AG10803 (cell line): ENCODE measurements at regions not wholly inside any gene's neighbourhood (a gene's known extent, or its start where the extent isn't known, plus 50 kb on each side); places are given as distances from the start of the nearest gene placed in this dataset.

ENCODE experiments used
- DNase-seq: peaks from one replicate; pipeline ENCODE4 v3.0.0; 2010; ENCODE audit warnings: low read depth
- H3K4me3 ChIP-seq: 2 replicates; pipeline ENCODE4 v1.5.1; 2011; ENCODE audit warnings: mild to moderate bottlenecking, low read length, control low read depth
- TF ChIP-seq, protein P1 (sequence below): conservative IDR thresholded peaks from 2 replicates; pipeline ENCODE4 v1.5.1; 2011; ENCODE audit warnings: mild to moderate bottlenecking, low read length, control low read depth, inconsistent platforms

DNA sequence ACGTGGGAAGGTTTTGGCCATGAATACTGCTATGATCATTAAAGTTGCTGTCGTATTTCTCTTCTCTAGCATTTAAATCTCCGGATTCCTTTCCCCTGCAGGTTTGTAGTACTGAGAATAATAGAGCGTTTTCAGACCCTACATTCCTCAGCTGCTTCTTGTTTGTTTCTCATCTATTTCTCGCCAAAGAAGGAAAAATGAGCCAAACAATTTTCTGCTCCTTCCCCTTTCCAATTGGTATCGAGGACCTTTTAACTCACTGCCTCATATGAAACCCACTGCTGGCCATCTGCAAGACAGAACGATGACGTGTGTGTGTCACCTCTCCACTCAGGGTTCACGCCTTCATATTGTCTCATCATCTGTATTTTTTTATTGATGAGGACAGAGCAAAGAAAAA lies 689.4 kb upstream of the WWC1 start:
- no peak overlapping the region for H3K4me3 ChIP-seq
- DNase-seq: peak; percentile 82
- TF ChIP-seq, protein P1, sequence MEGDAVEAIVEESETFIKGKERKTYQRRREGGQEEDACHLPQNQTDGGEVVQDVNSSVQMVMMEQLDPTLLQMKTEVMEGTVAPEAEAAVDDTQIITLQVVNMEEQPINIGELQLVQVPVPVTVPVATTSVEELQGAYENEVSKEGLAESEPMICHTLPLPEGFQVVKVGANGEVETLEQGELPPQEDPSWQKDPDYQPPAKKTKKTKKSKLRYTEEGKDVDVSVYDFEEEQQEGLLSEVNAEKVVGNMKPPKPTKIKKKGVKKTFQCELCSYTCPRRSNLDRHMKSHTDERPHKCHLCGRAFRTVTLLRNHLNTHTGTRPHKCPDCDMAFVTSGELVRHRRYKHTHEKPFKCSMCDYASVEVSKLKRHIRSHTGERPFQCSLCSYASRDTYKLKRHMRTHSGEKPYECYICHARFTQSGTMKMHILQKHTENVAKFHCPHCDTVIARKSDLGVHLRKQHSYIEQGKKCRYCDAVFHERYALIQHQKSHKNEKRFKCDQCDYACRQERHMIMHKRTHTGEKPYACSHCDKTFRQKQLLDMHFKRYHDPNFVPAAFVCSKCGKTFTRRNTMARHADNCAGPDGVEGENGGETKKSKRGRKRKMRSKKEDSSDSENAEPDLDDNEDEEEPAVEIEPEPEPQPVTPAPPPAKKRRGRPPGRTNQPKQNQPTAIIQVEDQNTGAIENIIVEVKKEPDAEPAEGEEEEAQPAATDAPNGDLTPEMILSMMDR: no peak

DNA sequence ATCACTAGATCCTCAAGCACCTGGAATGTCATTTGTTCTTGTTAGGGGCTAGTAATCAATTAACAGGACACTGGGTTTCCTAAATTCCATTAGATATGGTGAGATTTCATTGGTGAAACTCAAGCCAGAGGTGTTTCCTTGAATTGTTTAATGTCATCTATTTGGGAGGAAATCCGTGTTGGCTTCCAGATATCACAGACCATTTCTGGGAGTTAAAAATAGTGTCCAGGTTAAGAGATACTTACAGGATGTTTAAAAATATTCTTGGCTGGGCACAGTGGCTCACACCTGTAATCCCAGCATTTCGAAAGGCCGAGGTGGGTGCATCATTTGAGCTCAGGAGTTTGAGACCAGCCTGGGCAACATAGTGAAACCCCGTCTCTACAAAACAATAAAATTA lies 688.3 kb upstream of the WWC1 start:
- TF ChIP-seq, protein P1: no peak
- H3K4me3 ChIP-seq: no peak overlapping the region
- no peak for DNase-seq

DNA sequence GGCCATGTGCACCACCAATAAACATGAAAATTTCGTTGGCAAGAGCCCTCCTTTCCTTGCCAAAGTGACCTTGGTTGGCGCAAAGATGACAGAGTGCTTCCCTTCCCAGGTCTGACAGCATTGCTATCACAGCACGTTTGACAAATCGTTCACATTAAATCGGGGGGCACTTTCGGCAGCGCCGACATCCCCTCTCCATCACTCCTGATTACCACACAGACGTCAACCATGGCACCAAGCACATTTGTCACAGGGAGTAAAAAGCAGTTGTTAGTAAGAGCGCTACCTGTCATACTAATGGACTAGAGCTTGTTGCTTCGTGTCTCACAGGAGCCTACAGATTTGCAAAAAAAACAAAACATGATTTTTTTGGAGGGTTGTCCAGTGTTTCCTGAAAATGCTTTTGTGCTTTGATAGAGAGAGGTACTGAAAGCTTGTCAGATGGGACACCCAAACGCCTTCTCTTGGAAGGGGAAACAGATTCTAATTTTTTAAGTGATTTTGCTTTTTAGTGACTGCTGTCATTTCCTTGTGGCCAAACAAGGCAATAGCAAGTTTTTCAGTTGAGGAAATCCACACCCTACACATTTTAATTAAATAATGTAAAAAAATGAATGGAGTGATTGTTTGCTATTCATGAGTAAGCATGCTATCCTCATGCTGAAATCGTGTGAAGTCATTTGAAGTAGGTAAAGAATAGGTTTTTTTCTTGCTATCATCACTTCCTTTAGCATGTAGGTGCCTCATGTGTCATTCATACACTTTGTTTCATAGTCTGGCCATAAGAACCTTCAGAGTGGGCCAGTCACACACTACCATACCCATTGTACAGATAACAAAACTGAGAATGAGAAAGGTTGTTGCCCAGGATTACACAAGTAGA lies 682.8 kb upstream of the WWC1 start:
- TF ChIP-seq, protein P1: 0 out of 2 replicates have a peak, but pooled peaks have one; percentile 10
- no peak overlapping the region for H3K4me3 ChIP-seq
- DNase-seq: no peak

DNA sequence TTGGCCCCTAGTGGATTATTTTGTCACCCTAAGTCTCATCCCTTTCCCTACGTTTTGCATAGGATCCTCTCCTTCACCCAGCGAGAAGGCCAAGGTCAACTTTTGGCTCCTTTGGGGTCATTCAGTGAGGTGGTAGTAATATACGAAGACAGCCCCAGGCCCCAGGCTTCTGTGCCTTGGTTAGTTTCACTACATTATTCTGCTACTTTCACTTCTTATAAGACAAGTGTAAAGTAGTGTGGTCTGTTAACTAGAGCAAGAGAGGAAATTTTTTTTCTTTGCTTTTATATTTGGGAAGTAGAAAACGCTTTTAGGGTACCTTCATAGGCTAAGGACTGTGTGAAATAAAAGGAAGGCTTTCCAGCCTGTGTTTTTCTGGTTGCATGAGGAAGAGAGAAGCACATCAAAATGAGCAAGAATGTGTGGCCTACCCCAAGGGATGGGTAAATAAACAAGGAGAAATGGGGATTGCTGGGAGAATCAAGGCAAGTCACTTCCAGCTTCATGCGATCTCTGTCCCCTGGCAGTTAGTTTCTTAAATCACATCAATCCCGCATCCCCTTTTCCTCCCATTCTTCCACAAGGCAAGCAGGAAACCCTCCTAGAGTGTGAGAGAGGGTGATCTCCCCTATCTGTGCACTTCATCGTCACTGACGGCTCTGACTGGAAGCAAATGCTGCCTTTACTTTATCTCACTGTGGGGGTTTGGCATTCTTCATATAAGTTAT lies 677.0 kb upstream of the WWC1 start:
- DNase-seq: no peak
- no peak overlapping the region for H3K4me3 ChIP-seq
- TF ChIP-seq, protein P1: no peak

DNA sequence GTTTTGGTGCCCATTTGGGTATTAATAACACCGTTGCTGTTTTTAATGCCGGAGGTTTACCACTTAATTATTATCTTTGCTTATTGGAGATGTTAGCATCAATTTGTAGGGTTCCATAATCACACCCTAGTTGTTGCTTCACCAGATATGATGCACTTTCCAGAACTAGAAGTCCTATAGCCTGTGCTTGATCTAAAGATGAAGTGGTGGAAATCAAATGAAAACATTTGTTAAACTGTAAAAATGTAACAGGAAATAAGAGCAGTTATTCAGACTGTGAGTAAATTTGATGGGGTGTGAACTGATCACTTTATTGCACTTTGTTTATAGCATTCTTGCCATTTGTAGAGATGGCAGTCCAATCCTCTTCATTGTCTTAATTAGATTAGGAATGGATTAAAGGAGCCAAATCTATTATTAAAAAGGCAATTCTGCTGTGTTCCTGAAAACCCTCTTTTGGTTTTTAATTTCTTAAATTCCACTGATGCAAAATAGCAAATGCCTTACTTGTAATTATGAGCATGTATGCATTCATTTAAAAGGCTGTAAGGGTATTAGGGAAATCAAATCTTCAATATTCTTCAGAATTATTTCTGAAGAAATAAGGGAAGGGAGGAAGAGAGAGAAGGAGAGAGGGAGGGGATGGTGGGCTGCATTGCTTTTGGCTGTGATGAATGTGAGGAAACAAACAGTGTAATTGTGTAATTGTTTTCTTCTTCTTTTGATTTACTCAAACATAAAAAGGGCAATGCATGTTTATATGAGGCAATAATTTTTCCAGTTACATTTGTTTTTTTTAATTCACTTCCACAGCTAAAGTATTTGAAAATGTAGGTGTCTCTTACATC lies 675.2 kb upstream of the WWC1 start:
- TF ChIP-seq, protein P1: no peak
- H3K4me3 ChIP-seq: no peak overlapping the region
- DNase-seq: no peak

DNA sequence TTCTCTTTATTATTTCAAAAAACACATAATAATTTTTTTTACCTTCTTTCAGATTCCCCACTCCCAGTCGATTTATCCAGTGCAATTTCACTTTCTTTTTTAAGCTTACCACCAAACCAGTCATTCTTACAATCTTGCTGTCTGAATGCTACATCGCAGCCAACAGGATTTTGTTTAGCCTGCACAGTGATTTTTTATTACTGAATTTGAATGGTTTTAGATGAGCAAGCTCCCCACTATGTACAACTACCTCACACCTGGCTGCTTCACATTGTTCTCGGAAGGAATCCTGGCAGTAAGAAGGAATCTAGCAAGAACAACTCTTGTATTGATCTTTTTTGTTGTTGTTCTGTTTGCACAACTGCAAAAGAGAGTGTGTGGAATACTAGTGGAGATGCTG lies 668.1 kb upstream of the WWC1 start:
- TF ChIP-seq, protein P1: no peak
- H3K4me3 ChIP-seq: no peak overlapping the region
- no peak for DNase-seq
